KMS-11 (cell line): ENCODE measurements at regions not wholly inside any gene's neighbourhood (a gene's known extent, or its start where the extent isn't known, plus 50 kb on each side); places are given as distances from the start of the nearest gene placed in this dataset.
"Not testable (repeated sequence)": the region's sequence is repeated elsewhere in the genome, so short reads cannot be mapped to it uniquely, and the experiment has no call there.

ENCODE experiments used
- H2AFZ ChIP-seq: fragments of 200-600 bp; sonication (generic); 2 replicates; pipeline ENCODE4 v1.6.1; 2016; ENCODE audit warnings: antibody characterized with exemption, mixed run types, low read depth
- H3K27ac ChIP-seq: fragments of 200-600 bp; sonication (generic); 2 replicates; pipeline ENCODE4 v1.6.1; 2016; ENCODE audit warnings: mild to moderate bottlenecking, mixed run types
- H3K27me3 ChIP-seq: fragments of 200-600 bp; sonication (generic); 2 replicates; pipeline ENCODE4 v1.6.1; 2017; ENCODE audit warnings: mild to moderate bottlenecking, low read depth, mixed run types, moderate library complexity; ENCODE audit not compliant: insufficient read depth
- H3K36me3 ChIP-seq: fragments of 200-600 bp; sonication (generic); 2 replicates; pipeline ENCODE4 v1.6.1; 2017; ENCODE audit warnings: mild to moderate bottlenecking, mixed run types; ENCODE audit not compliant: insufficient read depth
- H3K4me1 ChIP-seq: fragments of 200-600 bp; sonication (generic); 2 replicates; pipeline ENCODE4 v1.6.1; 2016; ENCODE audit warnings: mild to moderate bottlenecking, low read depth, mixed run types; ENCODE audit not compliant: poor library complexity, severe bottlenecking
- H3K4me2 ChIP-seq: fragments of 200-600 bp; sonication (generic); 2 replicates; pipeline ENCODE4 v1.7.0; 2016; ENCODE audit warnings: mild to moderate bottlenecking, mixed run types
- H3K4me3 ChIP-seq: fragments of 200-600 bp; sonication (generic); IDR thresholded peaks from 2 replicates; pipeline ENCODE4 v1.6.1; 2017; ENCODE audit warnings: low read depth, low read length, mixed read lengths; ENCODE audit not compliant: insufficient read depth
- H3K79me2 ChIP-seq: fragments of 200-600 bp; sonication (generic); 2 replicates; pipeline ENCODE4 v1.6.1; 2016; ENCODE audit warnings: low read depth, mixed run types; ENCODE audit not compliant: insufficient read depth
- H3K9ac ChIP-seq: fragments of 200-600 bp; sonication (generic); 2 replicates; pipeline ENCODE4 v1.6.1; 2016; ENCODE audit warnings: mild to moderate bottlenecking, mixed run types
- H4K20me1 ChIP-seq: fragments of 200-600 bp; sonication (generic); 2 replicates; pipeline ENCODE4 v1.6.1; 2016; ENCODE audit warnings: mild to moderate bottlenecking, mixed run types; ENCODE audit not compliant: insufficient read depth
- CTCF ChIP-seq: fragments of 200-600 bp; sonication (generic); conservative IDR thresholded peaks from 2 replicates; pipeline ENCODE4 v1.6.1; 2017; ENCODE audit warnings: low read depth, mild to moderate bottlenecking, antibody characterized with exemption, low read length, moderate library complexity, mixed read lengths

- no peaks in the 10 kb centered on the region for H3K4me1 ChIP-seq
- H3K27ac ChIP-seq, result no peak overlapping the region
- no peaks in the 10 kb centered on the region for H3K79me2 ChIP-seq
Observed at GRCh38 chr12:58009405-58010195, 68.2 kb downstream of the ATP23 start.

GRCh38 chr12:58011676-58012075 lies 70.3 kb downstream of the ATP23 start:
- Histone ChIP-seq H3K36me3 (no peaks in the 10 kb centered on the region), H3K4me2 (no peak overlapping the region), H2AFZ (no peak overlapping the region), H3K79me2 (no peaks in the 10 kb centered on the region), H3K27me3 (no peaks in the 10 kb centered on the region), H3K4me3 (no peak overlapping the region), H3K9ac (no peak overlapping the region), H3K27ac (no peak overlapping the region), H3K4me1 (no peaks in the 10 kb centered on the region), H4K20me1 (no peaks in the 10 kb centered on the region)
- no peak for TF ChIP-seq CTCF

More at GRCh38 chr12:58009405-58010195, 68.2 kb downstream of the ATP23 start:
- Histone ChIP-seq H3K36me3 (no peaks in the 10 kb centered on the region), H3K27me3 (no peaks in the 10 kb centered on the region), H3K4me2 (no peak overlapping the region), H4K20me1 (no peaks in the 10 kb centered on the region), H2AFZ (no peak overlapping the region), H3K4me3 (no peak overlapping the region), H3K9ac (no peak overlapping the region)
- no peak for TF ChIP-seq CTCF

GRCh38 chr12:58022379-58023020 lies 81.1 kb downstream of the ATP23 start:
- not testable (repeated sequence) for H4K20me1 ChIP-seq, H3K4me1 ChIP-seq, H3K27me3 ChIP-seq, H2AFZ ChIP-seq, H3K9ac ChIP-seq, H3K4me3 ChIP-seq, H3K27ac ChIP-seq, H3K4me2 ChIP-seq, H3K36me3 ChIP-seq, H3K79me2 ChIP-seq

DNA sequence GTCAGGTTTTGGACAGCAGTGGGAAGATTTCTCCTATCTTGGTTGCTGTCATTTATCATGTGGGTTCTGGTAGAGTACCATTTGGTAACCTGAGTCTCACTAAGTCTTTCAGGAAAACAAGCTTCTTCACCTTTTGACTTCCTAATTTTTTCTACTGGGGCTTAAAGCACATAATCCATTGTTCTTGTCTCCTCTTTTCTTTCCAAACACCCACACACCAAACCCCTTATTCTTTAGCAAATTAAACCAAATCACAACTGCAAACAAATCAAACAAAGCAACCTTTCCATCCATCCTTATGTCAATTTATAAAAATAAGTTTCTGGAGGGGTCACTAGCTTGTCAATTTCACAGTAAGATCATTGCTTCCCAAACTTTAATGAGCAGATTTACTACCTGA lies 84.1 kb downstream of the ATP23 start:
- H3K4me3 ChIP-seq, result no peak overlapping the region
- no peaks in the 10 kb centered on the region for H3K79me2 ChIP-seq
- H3K27ac ChIP-seq, result no peak overlapping the region
- H3K27me3 ChIP-seq, result no peaks in the 10 kb centered on the region
- no peaks in the 10 kb centered on the region for H3K36me3 ChIP-seq
- no peak overlapping the region for H3K9ac ChIP-seq
- H2AFZ ChIP-seq, result no peak overlapping the region
- no peak for TF ChIP-seq CTCF
- no peaks in the 10 kb centered on the region for H3K4me1 ChIP-seq
- no peaks in the 10 kb centered on the region for H4K20me1 ChIP-seq
- no peak overlapping the region for H3K4me2 ChIP-seq

- H3K27ac ChIP-seq, result no peak overlapping the region
- no peak overlapping the region for H2AFZ ChIP-seq
- H3K9ac ChIP-seq, result no peak overlapping the region
- no peaks in the 10 kb centered on the region for H4K20me1 ChIP-seq
- no peaks in the 10 kb centered on the region for H3K27me3 ChIP-seq
- no peaks in the 10 kb centered on the region for H3K36me3 ChIP-seq
- H3K4me3 ChIP-seq, result no peak overlapping the region
- H3K79me2 ChIP-seq, result no peaks in the 10 kb centered on the region
- H3K4me1 ChIP-seq, result no peaks in the 10 kb centered on the region
- TF ChIP-seq CTCF, result no peak
- no peak overlapping the region for H3K4me2 ChIP-seq
Observed at GRCh38 chr12:58026426-58026825, 85.1 kb downstream of the ATP23 start.
